ENCODE measurements at regions not wholly inside any gene's neighbourhood (a gene's known extent, or its start where the extent isn't known, plus 50 kb on each side); places are given as distances from the start of the nearest gene placed in this dataset.
"Not testable (repeated sequence)": the region's sequence is repeated elsewhere in the genome, so short reads cannot be mapped to it uniquely, and the experiment has no call there.

GRCh38 chr19:14266208-14266607, 60.2 kb upstream of the ADGRL1 start:
- TF ChIP-seq CTCF (IDR thresholded peaks at IDR 0.05); FOXP4 (CRISPR knock-in tag; IDR thresholded peaks at IDR 0.05); RELA (CRISPR knock-in tag; IDR thresholded peaks at IDR 0.05; ENCODE audit: borderline replicate concordance); ZNF281 (CRISPR knock-in tag; IDR thresholded peaks at IDR 0.05); FOXJ3 (CRISPR knock-in tag; IDR thresholded peaks at IDR 0.05; ENCODE audit: borderline replicate concordance); ELF4 (CRISPR knock-in tag; IDR thresholded peaks at IDR 0.05; ENCODE audit: low read depth): not testable (repeated sequence)

Measured in WTC11 (cell line).